Thoracic aorta (tissue), 2 donors: ENCODE measurements at regions not wholly inside any gene's neighbourhood (a gene's known extent, or its start where the extent isn't known, plus 50 kb on each side); places are given as distances from the start of the nearest gene placed in this dataset.

Source experiments
- ATAC-seq: fragments of 150-250 bp; one replicate; pipeline ENCODE4 v1.8.0; 2017; ENCODE audit warnings: low read depth; ENCODE audit not compliant: insufficient number of reproducible peaks, low FRiP score
- DNase-seq: peaks from one replicate; pipeline ENCODE4 v3.0.0-alpha.2; 2020; ENCODE audit warnings: low spot score
- H3K27ac ChIP-seq, 2 donors: fragments of 200-600 bp; sonication (generic); 1 replicate in 1 of 2; 2 replicates in 1 of 2; pipeline ENCODE4 v1.5.1; 2016; ENCODE audit warnings: mild to moderate bottlenecking in 2 of 2, moderate library complexity in 2 of 2
- H3K27me3 ChIP-seq: fragments of 200-600 bp; sonication (generic); replicated peaks from 2 replicates; pipeline ENCODE4 v1.6.0; 2016; ENCODE audit warnings: mild to moderate bottlenecking; ENCODE audit not compliant: insufficient read depth
- H3K36me3 ChIP-seq: fragments of 200-600 bp; sonication (generic); one replicate; pipeline ENCODE4 v1.5.1; 2016
- H3K4me1 ChIP-seq, 2 donors: fragments of 200-600 bp; sonication (generic); 1 replicate in 1 of 2; 2 replicates in 1 of 2; pipeline versions ENCODE4 v1.5.1 to v1.6.0; 2016; ENCODE audit warnings: low read depth in 2 of 2, mild to moderate bottlenecking in 1 of 2; ENCODE audit not compliant: control insufficient read depth in 1 of 2
- H3K4me3 ChIP-seq: fragments of 200-600 bp; sonication (generic); 2 replicates; pipeline ENCODE4 v1.5.1; 2016; ENCODE audit warnings: mild to moderate bottlenecking
- H3K9me3 ChIP-seq: fragments of 200-600 bp; sonication (generic); 2 replicates; pipeline ENCODE4 v1.5.1; 2016
- TF ChIP-seq, protein P1 (sequence below): fragments of 200-600 bp; sonication (generic); IDR thresholded peaks from one replicate; pipeline ENCODE4 v1.5.1; 2019; ENCODE audit warnings: antibody characterized with exemption

DNA sequence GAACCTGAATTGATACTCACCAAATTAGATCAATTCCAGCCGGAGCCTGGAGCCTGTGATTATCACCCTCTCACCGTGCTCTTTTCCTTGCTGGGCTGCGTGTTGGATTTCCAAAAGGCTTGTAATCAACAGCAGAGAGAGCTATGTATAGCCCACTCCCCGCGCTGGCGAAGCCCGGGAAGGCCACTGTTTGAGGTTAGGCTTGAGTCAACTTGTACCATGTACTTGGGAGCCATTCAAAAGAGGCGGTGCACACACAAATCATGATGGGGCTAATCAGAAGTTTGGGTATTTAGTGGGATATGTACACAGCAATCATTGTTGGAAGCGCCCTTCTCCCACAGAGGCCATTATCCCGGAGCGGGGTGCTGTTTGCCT, 151.6 kb downstream of the GLI2 start:
- H3K4me3 ChIP-seq: no peak overlapping the region
- no peaks in the 10 kb centered on the region for H3K9me3 ChIP-seq
- TF ChIP-seq, protein P1, sequence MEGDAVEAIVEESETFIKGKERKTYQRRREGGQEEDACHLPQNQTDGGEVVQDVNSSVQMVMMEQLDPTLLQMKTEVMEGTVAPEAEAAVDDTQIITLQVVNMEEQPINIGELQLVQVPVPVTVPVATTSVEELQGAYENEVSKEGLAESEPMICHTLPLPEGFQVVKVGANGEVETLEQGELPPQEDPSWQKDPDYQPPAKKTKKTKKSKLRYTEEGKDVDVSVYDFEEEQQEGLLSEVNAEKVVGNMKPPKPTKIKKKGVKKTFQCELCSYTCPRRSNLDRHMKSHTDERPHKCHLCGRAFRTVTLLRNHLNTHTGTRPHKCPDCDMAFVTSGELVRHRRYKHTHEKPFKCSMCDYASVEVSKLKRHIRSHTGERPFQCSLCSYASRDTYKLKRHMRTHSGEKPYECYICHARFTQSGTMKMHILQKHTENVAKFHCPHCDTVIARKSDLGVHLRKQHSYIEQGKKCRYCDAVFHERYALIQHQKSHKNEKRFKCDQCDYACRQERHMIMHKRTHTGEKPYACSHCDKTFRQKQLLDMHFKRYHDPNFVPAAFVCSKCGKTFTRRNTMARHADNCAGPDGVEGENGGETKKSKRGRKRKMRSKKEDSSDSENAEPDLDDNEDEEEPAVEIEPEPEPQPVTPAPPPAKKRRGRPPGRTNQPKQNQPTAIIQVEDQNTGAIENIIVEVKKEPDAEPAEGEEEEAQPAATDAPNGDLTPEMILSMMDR: no peak
- H3K27me3 ChIP-seq: no peaks in the 10 kb centered on the region
- no peak for ATAC-seq
- H3K4me1 ChIP-seq: peaks cover 0 to 6% of the 10 kb centered on the region in 2 donors
- H3K27ac ChIP-seq: no peak overlapping the region
- no peak for DNase-seq
- H3K36me3 ChIP-seq: no peaks in the 10 kb centered on the region

DNA sequence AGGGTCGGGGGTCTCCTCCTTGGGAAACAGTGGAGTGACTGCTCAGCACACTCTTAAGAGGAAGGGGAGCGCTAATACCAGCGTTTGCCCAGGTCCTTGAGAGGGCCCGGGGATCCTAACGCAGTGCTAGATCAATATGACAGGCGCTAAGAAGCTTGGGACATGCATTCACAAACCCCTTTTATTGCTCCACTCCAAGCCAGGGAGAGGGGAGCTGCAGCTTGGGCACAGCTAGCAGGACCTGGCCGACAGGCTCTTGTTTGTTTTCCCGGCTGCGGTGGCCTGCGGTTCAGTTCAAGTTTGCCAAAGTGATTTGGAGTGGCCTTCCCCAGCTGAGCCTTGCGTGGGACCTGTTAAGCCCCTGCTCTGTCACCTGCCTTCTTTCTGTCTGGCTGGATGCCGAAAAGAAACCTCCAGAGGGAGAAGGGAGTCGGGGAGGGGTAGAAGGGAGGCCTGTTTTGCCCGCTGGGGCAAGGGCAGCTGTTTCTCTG, 152.1 kb downstream of the GLI2 start:
- H3K9me3 ChIP-seq: no peaks in the 10 kb centered on the region
- H3K4me1 ChIP-seq: peaks cover under 1 to 8% of the 10 kb centered on the region in 2 donors
- no peaks in the 10 kb centered on the region for H3K36me3 ChIP-seq
- no peak overlapping the region for H3K27ac ChIP-seq
- TF ChIP-seq, protein P1: no peak
- no peaks in the 10 kb centered on the region for H3K27me3 ChIP-seq
- ATAC-seq: no peak
- no peak overlapping the region for H3K4me3 ChIP-seq
- no peak for DNase-seq

DNA sequence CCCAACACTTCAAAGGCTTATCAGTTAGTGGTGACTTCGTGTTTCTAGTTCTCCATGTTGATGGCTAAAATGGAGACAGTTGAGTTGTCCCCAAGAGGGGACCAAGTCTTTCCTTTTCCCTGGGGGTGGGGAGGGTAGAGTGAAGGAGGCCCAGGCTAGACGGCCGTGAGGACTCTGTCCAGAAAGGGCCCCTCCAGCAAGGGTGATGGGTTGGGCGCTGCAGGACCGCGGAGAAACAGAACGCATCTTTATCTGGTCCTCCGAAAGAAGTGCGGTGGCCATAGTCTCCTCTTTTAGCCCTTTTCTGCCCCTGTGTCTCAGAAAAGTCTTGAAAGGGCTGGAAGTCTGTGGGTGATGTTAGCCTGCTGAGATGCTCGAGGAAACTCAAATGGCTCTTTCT, 153.2 kb downstream of the GLI2 start:
- Histone ChIP-seq H3K36me3 (no peaks in the 10 kb centered on the region), H3K4me1 (peaks cover 8 to 18% of the 10 kb centered on the region in 2 donors), H3K27ac (no peak overlapping the region), H3K4me3 (no peak overlapping the region), H3K27me3 (no peaks in the 10 kb centered on the region), H3K9me3 (no peaks in the 10 kb centered on the region)
- ATAC-seq (no peak), DNase-seq (no peak)
- TF ChIP-seq, protein P1: no peak

DNA sequence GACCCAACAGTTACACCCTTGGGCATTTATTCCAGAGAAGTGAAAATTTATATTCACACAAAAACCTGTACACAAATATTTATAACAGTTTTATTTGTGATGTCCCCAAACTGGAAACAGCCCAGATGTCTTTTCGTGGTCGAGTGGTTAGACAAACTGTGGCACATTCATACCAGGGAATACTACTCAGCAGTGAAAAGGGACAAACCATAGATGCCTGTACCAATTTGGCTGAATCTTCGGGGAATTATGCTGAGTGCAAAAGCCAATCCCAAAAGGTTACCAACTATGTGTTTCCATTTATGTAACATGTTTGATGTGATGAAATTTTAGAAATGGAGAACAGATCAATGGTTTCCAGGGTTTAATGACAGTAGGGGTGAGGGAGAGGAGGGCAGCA, 154.3 kb downstream of the GLI2 start:
- TF ChIP-seq, protein P1: no peak
- no peaks in the 10 kb centered on the region for H3K27me3 ChIP-seq
- H3K36me3 ChIP-seq: no peaks in the 10 kb centered on the region
- DNase-seq: no peak
- no peak for ATAC-seq
- peaks cover 8 to 23% of the 10 kb centered on the region in 2 donors for H3K4me1 ChIP-seq
- H3K4me3 ChIP-seq: no peak overlapping the region
- no peak overlapping the region for H3K27ac ChIP-seq
- H3K9me3 ChIP-seq: no peaks in the 10 kb centered on the region

DNA sequence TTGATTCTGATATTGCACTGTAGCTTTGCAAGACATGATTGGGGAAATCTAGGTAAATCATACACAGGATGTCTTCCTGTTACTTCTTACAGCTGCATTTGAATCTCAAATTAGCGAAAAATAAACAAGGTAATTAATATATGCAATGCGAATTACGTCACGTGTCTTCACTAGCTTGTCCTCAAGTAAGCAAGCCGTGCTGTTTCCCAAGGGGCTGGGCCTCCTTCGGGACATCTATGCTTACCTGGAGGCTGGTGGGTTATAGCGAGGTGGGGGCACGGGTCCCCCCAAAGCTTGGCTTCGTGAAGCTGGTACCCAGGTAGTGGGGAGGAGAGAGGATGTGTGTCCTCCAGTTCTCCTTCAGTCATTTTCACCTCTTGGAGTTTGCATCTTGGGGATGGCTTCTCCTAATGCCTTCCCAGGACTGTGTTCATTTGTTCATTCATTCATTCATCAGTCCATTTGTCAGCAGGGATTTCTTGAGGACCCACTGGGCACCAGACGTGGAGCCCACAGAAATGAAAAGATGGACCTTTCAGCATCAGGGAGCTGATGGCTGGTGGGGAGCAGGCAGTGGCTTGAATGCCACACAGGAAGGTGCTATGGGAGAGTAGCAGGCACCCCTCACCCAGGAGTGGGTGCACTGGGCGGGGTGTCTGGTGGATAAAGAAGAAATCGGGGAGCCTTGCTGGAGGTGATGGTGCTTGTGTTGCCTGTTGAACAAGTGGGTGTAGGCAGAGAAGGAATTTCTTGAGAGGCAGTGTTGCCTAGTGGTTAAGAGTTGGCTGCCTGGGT, 155.1 kb downstream of the GLI2 start:
- Histone ChIP-seq H3K36me3 (no peaks in the 10 kb centered on the region), H3K27me3 (no peaks in the 10 kb centered on the region), H3K27ac (no peak overlapping the region), H3K4me3 (no peak overlapping the region), H3K4me1 (peaks cover 8 to 29% of the 10 kb centered on the region in 2 donors), H3K9me3 (no peaks in the 10 kb centered on the region)
- TF ChIP-seq, protein P1: no peak
- no peak for DNase-seq
- ATAC-seq: no peak
